ENCODE measurements at regions not wholly inside any gene's neighbourhood (a gene's known extent, or its start where the extent isn't known, plus 50 kb on each side); places are given as distances from the start of the nearest gene placed in this dataset.

- TF ChIP-seq CTCF (conservative IDR thresholded peaks at IDR 0.05 in 1 of 2, IDR thresholded peaks at IDR 0.05 in 1 of 2; ENCODE audit: extremely low read depth in 1 of 2, insufficient read depth in 1 of 2, low read depth in 1 of 2, low read length in 2 of 2) (no peak), EZH2 (IDR thresholded peaks at IDR 0.05; ENCODE audit: borderline replicate concordance, low read length) (no peak)
These were observed 446.1 kb downstream of the EIPR1 start for GRCh38 chr2:2931318-2932075.

Data from mammary epithelial cell (primary cell).